GM19240 (cell line): ENCODE measurements at regions not wholly inside any gene's neighbourhood (a gene's known extent, or its start where the extent isn't known, plus 50 kb on each side); places are given as distances from the start of the nearest gene placed in this dataset.

ENCODE experiments used
- DNase-seq: peaks from one replicate; pipeline ENCODE4 v3.0.0; 2011; ENCODE audit warnings: low spot score; ENCODE audit not compliant: insufficient read length

- DNase-seq = no peak
Observed at GRCh38 chr5:85168474-85168873, 783.8 kb upstream of the EDIL3 start.

GRCh38 chr5:85170183-85170582 lies 785.5 kb upstream of the EDIL3 start:
- DNase-seq = no peak

- DNase-seq = no peak
Observed at GRCh38 chr5:85173469-85173868, 788.8 kb upstream of the EDIL3 start.

GRCh38 chr5:85182344-85182743 lies 797.7 kb upstream of the EDIL3 start:
- DNase-seq = no peak

- no peak for DNase-seq
Observed at GRCh38 chr5:85204289-85204688, 819.6 kb upstream of the EDIL3 start.

GRCh38 chr5:85205430-85205829 lies 820.8 kb upstream of the EDIL3 start:
- DNase-seq = no peak

- DNase-seq = no peak
Observed at GRCh38 chr5:85225388-85225787, 840.7 kb upstream of the EDIL3 start.

- no peak for DNase-seq
Observed at GRCh38 chr5:85249204-85249603, 864.5 kb upstream of the EDIL3 start.

GRCh38 chr5:85263125-85263524 lies 878.4 kb upstream of the EDIL3 start:
- DNase-seq = no peak

GRCh38 chr5:85266692-85267091 lies 882.0 kb upstream of the EDIL3 start:
- DNase-seq = no peak

GRCh38 chr5:85268194-85268593 lies 883.5 kb upstream of the EDIL3 start:
- DNase-seq = no peak

- DNase-seq = no peak
Observed at GRCh38 chr5:85278193-85278592, 893.5 kb upstream of the EDIL3 start.

GRCh38 chr5:85288914-85289313 lies 904.2 kb upstream of the EDIL3 start:
- no peak for DNase-seq

GRCh38 chr5:85293145-85293785 lies 908.6 kb upstream of the EDIL3 start:
- DNase-seq = no peak

- no peak for DNase-seq
Observed at GRCh38 chr5:85304524-85304923, 919.8 kb upstream of the EDIL3 start.

- DNase-seq = no peak
Observed at GRCh38 chr5:85305766-85306165, 921.1 kb upstream of the EDIL3 start.

- DNase-seq = no peak
Observed at GRCh38 chr5:85311536-85311935, 926.9 kb upstream of the EDIL3 start.

- no peak for DNase-seq
Observed at GRCh38 chr5:85320495-85320894, 935.8 kb upstream of the EDIL3 start.

GRCh38 chr5:85333276-85333675 lies 948.6 kb upstream of the EDIL3 start:
- DNase-seq = no peak

- DNase-seq = no peak
Observed at GRCh38 chr5:85337435-85337834, 952.8 kb upstream of the EDIL3 start.

GRCh38 chr5:85340790-85341189 lies 956.1 kb upstream of the EDIL3 start:
- no peak for DNase-seq

GRCh38 chr5:85345818-85346217 lies 961.1 kb upstream of the EDIL3 start:
- no peak for DNase-seq

- DNase-seq = no peak
Observed at GRCh38 chr5:85357309-85357708, 972.6 kb upstream of the EDIL3 start.

- DNase-seq = no peak
Observed at GRCh38 chr5:85375525-85375924, 990.8 kb upstream of the EDIL3 start.
